Upper lobe of right lung (tissue), 1 donor: ENCODE measurements at regions not wholly inside any gene's neighbourhood (a gene's known extent, or its start where the extent isn't known, plus 50 kb on each side); places are given as distances from the start of the nearest gene placed in this dataset.

Experiments
- ATAC-seq: fragments of 200-7000 bp; cut with Tn5 transposase; one replicate; pipeline ENCODE4 v1.9.1; 2020; ENCODE audit warnings: mild to moderate bottlenecking, moderate library complexity
- DNase-seq: peaks from one replicate; pipeline ENCODE4 v3.0.0-alpha.2; 2020
- H3K27ac ChIP-seq: fragments of 200-600 bp; one replicate; pipeline ENCODE4 v1.8.0; 2022
- H3K27me3 ChIP-seq: fragments of 200-600 bp; one replicate; pipeline ENCODE4 v1.8.0; 2022; ENCODE audit warnings: mild to moderate bottlenecking
- H3K36me3 ChIP-seq: fragments of 200-600 bp; one replicate; pipeline ENCODE4 v1.8.0; 2022
- H3K4me1 ChIP-seq: fragments of 200-600 bp; one replicate; pipeline ENCODE4 v1.8.0; 2022
- H3K4me3 ChIP-seq: fragments of 200-600 bp; one replicate; pipeline ENCODE4 v1.8.0; 2022; ENCODE audit warnings: mild to moderate bottlenecking
- H3K9me3 ChIP-seq: fragments of 200-600 bp; one replicate; pipeline ENCODE4 v1.8.0; 2022
- intact Hi-C: fragments of 100-400 bp; cut with DNase I; formaldehyde crosslinking; loops from one replicate; pipeline ENCODE4 v1.11.0; 2022
- TF ChIP-seq, protein P1 (sequence below): fragments of 200-600 bp; IDR thresholded peaks from one replicate; pipeline ENCODE4 v1.8.0; 2022; ENCODE audit warnings: antibody characterized with exemption
- donor health status: DM: no; HTN: yes; CAD: no; lungs with severe emphysema.

DNA sequence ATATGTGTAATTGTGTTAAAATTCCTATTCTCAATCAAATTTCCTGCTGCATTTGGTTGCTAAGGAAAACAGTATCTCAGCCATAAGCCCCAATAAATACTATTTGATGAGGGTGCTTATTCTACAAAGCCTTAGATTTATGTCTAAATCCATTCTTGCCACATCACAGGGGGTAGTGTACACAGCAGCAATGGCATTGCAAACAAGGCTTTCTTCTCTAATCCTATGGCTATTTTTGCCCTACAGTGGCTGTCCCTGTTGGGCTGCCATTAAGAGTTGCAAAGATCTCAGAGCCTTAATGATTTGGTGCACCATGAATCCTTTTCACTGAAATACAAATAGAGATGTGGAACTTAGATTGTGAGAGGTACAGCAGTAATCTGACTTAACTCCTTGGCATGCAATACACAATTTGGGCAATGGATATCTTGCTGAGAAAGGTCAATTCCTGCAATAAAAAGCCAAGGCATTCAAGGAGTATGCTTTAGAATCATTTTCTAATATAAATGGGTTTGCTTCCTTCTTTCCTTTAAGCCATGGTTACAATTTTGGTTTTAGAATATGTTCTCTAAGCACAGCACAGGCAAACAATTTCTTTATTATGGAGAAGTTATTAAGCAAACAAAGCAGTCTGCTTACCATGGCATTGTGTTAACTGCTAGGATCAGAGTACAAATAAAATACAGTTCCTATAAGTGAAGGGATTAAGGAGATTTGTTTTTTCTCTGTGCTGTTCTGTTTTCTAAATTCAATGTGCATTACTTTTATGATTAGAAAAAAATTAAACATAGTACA is 69.8 kb upstream of the CD302 start:
- no peaks in the 10 kb centered on the region for H3K4me1 ChIP-seq
- H3K4me3 ChIP-seq = no peak overlapping the region
- no peak for DNase-seq
- ATAC-seq = no peak
- H3K27me3 ChIP-seq = no peaks in the 10 kb centered on the region
- no peaks in the 10 kb centered on the region for H3K9me3 ChIP-seq
- no peaks in the 10 kb centered on the region for H3K36me3 ChIP-seq
- intact Hi-C loops = no loop called here
- TF ChIP-seq, protein P1, sequence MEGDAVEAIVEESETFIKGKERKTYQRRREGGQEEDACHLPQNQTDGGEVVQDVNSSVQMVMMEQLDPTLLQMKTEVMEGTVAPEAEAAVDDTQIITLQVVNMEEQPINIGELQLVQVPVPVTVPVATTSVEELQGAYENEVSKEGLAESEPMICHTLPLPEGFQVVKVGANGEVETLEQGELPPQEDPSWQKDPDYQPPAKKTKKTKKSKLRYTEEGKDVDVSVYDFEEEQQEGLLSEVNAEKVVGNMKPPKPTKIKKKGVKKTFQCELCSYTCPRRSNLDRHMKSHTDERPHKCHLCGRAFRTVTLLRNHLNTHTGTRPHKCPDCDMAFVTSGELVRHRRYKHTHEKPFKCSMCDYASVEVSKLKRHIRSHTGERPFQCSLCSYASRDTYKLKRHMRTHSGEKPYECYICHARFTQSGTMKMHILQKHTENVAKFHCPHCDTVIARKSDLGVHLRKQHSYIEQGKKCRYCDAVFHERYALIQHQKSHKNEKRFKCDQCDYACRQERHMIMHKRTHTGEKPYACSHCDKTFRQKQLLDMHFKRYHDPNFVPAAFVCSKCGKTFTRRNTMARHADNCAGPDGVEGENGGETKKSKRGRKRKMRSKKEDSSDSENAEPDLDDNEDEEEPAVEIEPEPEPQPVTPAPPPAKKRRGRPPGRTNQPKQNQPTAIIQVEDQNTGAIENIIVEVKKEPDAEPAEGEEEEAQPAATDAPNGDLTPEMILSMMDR = no peak
- H3K27ac ChIP-seq = no peak overlapping the region

- ATAC-seq (no peak), DNase-seq (no peak)
- Histone ChIP-seq H3K4me1 (no peaks in the 10 kb centered on the region), H3K27me3 (no peaks in the 10 kb centered on the region), H3K27ac (no peak overlapping the region), H3K4me3 (no peak overlapping the region), H3K9me3 (no peaks in the 10 kb centered on the region), H3K36me3 (no peaks in the 10 kb centered on the region)
- TF ChIP-seq, protein P1 = no peak
- intact Hi-C loops = no loop called here
These were observed 65.6 kb upstream of the CD302 start for GRCh38 chr2:159863526-159864160.

DNA sequence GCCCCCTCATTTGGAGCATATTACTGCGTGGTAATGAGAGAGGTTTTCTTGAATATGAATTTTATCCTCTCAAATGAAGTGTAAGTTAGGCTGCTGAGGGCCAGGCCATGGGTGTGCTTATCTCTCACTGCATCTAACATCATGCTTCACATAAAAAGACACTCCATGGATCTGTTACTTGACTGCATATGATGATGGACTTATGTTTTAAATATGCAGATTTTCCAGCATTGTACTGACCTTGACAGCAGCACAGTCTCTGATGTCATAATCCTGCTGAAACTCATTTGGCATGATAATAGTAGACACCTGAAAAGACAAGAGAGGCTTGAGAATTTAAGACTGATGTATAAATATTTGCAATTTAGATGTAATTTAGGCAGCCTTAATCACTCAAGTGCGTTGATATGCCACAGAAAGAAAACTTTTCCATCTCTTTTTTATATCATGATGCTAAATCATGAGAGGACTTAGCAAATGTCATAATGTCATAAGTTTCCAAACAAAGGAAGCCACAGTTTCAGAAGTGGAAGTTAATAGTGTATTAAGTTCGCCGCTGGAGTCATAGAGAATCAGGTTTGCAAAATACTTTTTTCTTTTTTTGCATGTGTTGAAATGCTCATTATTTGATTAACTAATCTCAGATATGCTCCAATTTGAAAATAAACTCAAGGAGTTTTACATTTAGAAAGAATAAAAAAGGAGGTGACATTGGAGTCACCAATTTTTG is 62.7 kb upstream of the CD302 start:
- intact Hi-C loops = no loop called here
- ATAC-seq = no peak

DNA sequence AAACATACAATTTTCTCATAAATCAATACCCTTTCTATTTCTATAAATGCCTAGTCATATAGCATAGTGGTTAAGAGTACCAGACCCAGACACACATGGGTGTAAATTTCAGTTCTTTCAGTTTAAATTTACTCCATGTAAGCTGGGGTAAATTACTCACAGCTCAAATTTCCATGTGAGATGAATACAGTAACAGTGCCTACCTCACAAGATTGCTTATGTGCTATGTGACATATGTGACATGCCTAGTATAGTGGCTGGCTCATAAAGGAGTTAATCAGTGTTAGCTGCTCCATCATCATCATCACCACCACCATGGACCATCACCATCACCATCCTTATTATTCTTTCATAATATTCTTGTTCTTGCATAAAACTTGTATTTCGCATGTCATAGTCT is 61.6 kb upstream of the CD302 start:
- DNase-seq (no peak), ATAC-seq (no peak)
- H3K4me3 ChIP-seq = no peak overlapping the region
- no peaks in the 10 kb centered on the region for H3K4me1 ChIP-seq
- TF ChIP-seq, protein P1 = no peak
- H3K36me3 ChIP-seq = no peaks in the 10 kb centered on the region
- no peak overlapping the region for H3K27ac ChIP-seq
- H3K27me3 ChIP-seq = no peaks in the 10 kb centered on the region
- intact Hi-C loops = no loop called here
- H3K9me3 ChIP-seq = no peaks in the 10 kb centered on the region

More for the DNA sequence above, 62.7 kb upstream of the CD302 start:
- no peak overlapping the region for H3K4me3 ChIP-seq
- no peaks in the 10 kb centered on the region for H3K4me1 ChIP-seq
- H3K9me3 ChIP-seq = no peaks in the 10 kb centered on the region
- TF ChIP-seq, protein P1 = no peak
- no peak for DNase-seq
- H3K27me3 ChIP-seq = no peaks in the 10 kb centered on the region
- no peak overlapping the region for H3K27ac ChIP-seq
- H3K36me3 ChIP-seq = no peaks in the 10 kb centered on the region

- Histone ChIP-seq H3K9me3 (no peaks in the 10 kb centered on the region), H3K27ac (no peak overlapping the region), H3K27me3 (no peaks in the 10 kb centered on the region), H3K36me3 (peaks cover 6% of the 10 kb centered on the region), H3K4me3 (no peak overlapping the region), H3K4me1 (no peaks in the 10 kb centered on the region)
- TF ChIP-seq, protein P1 = no peak
- no peak for ATAC-seq
- no peak for DNase-seq
- intact Hi-C loops = no loop called here
These were observed 58.8 kb upstream of the CD302 start for GRCh38 chr2:159856760-159857159.
